ENCODE measurements at regions not wholly inside any gene's neighbourhood (a gene's known extent, or its start where the extent isn't known, plus 50 kb on each side); places are given as distances from the start of the nearest gene placed in this dataset.

DNA sequence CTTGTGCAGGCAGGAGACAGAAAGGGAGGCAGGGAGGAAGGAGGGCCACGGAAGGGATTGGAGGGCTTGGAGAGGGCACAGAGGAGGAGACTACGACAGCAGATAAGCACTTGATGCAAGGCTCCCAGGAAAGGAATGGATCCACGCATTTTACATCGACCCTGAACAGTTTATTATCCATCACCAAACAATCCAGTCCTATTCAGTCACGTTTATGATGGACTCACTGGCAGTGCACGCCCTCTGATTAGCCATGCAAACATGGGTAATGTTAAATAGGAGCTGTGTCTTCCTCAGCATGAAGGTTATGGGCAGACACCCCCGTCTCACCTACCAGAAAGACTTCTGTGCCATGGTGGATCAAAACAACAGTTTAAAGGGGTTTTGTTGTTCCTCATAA lies 80.2 kb upstream of the SNRK start:
- no peak for TF ChIP-seq POLR2AphosphoS5 (IDR thresholded peaks at IDR 0.05; ENCODE audit: low read depth)
- TF ChIP-seq GABPA (IDR thresholded peaks at IDR 0.05; ENCODE audit: low read depth), result no peak
- TF ChIP-seq, protein P1, sequence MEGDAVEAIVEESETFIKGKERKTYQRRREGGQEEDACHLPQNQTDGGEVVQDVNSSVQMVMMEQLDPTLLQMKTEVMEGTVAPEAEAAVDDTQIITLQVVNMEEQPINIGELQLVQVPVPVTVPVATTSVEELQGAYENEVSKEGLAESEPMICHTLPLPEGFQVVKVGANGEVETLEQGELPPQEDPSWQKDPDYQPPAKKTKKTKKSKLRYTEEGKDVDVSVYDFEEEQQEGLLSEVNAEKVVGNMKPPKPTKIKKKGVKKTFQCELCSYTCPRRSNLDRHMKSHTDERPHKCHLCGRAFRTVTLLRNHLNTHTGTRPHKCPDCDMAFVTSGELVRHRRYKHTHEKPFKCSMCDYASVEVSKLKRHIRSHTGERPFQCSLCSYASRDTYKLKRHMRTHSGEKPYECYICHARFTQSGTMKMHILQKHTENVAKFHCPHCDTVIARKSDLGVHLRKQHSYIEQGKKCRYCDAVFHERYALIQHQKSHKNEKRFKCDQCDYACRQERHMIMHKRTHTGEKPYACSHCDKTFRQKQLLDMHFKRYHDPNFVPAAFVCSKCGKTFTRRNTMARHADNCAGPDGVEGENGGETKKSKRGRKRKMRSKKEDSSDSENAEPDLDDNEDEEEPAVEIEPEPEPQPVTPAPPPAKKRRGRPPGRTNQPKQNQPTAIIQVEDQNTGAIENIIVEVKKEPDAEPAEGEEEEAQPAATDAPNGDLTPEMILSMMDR (IDR thresholded peaks at IDR 0.05; ENCODE audit: insufficient read depth, low read length), result no peak
- TF ChIP-seq REST (IDR thresholded peaks at IDR 0.05; ENCODE audit: insufficient replicate concordance, low read depth), result no peak
- no peak for TF ChIP-seq SPI1 (IDR thresholded peaks at IDR 0.05; ENCODE audit: borderline replicate concordance, low read depth)
- H3K4me3 ChIP-seq (replicated peaks; ENCODE audit: insufficient read depth, low read length), result no peak overlapping the region
- no peaks in the 10 kb centered on the region for H3K27me3 ChIP-seq (ENCODE audit: insufficient read depth, poor library complexity, severe bottlenecking)
- H3K27ac ChIP-seq (replicated peaks), result no peak overlapping the region
- no peak for DNase-seq (ENCODE audit: low read depth in 1 of 2, low spot score in 1 of 2)

DNA sequence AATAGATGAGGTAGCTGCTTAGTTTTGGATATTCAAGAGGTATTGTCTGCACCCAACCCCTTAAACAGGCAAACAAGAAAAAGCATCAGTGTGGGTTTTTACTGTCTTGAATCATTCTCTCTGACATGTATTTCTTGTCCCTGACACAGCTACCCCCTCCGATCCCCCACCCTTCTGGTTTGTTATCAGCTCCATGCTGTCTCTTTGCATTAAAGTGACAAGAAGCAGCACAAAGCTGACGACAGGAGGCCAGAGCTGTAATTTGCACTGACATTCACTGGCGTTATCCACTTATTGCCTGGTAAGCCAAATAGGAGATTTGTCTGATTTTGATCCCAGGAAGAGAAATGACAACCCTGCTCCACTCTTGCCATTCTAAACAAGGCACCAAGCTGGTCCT lies 83.3 kb upstream of the SNRK start:
- no peaks in the 10 kb centered on the region for H3K27me3 ChIP-seq (ENCODE audit: insufficient read depth, poor library complexity, severe bottlenecking)
- no peak overlapping the region for H3K27ac ChIP-seq (replicated peaks)
- no peak for TF ChIP-seq SPI1 (IDR thresholded peaks at IDR 0.05; ENCODE audit: borderline replicate concordance, low read depth)
- TF ChIP-seq REST (IDR thresholded peaks at IDR 0.05; ENCODE audit: insufficient replicate concordance, low read depth), result no peak
- TF ChIP-seq, protein P1 (IDR thresholded peaks at IDR 0.05; ENCODE audit: insufficient read depth, low read length), result no peak
- no peak for TF ChIP-seq GABPA (IDR thresholded peaks at IDR 0.05; ENCODE audit: low read depth)
- TF ChIP-seq POLR2AphosphoS5 (IDR thresholded peaks at IDR 0.05; ENCODE audit: low read depth), result no peak
- H3K4me3 ChIP-seq (replicated peaks; ENCODE audit: insufficient read depth, low read length), result no peak overlapping the region
- DNase-seq (ENCODE audit: low read depth in 1 of 2, low spot score in 1 of 2), result no peak

GRCh38 chr3:43201581-43201980 lies 84.8 kb upstream of the SNRK start:
- no peak overlapping the region for H3K4me3 ChIP-seq (replicated peaks; ENCODE audit: insufficient read depth, low read length)
- DNase-seq (ENCODE audit: low read depth in 1 of 2, low spot score in 1 of 2), result no peak
- H3K27ac ChIP-seq (replicated peaks), result no peak overlapping the region
- H3K27me3 ChIP-seq (ENCODE audit: insufficient read depth, poor library complexity, severe bottlenecking), result no peaks in the 10 kb centered on the region
- TF ChIP-seq REST (IDR thresholded peaks at IDR 0.05; ENCODE audit: insufficient replicate concordance, low read depth) (no peak), POLR2AphosphoS5 (IDR thresholded peaks at IDR 0.05; ENCODE audit: low read depth) (no peak), SPI1 (IDR thresholded peaks at IDR 0.05; ENCODE audit: borderline replicate concordance, low read depth) (no peak), GABPA (IDR thresholded peaks at IDR 0.05; ENCODE audit: low read depth) (no peak)
- TF ChIP-seq, protein P1 (IDR thresholded peaks at IDR 0.05; ENCODE audit: insufficient read depth, low read length), result no peak

Measured in HL-60 (cell line).